ENCODE measurements at regions not wholly inside any gene's neighbourhood (a gene's known extent, or its start where the extent isn't known, plus 50 kb on each side); places are given as distances from the start of the nearest gene placed in this dataset.
A peak's percentile ranks its signal among the peaks of the same experiment; 100 is the strongest.

DNA sequence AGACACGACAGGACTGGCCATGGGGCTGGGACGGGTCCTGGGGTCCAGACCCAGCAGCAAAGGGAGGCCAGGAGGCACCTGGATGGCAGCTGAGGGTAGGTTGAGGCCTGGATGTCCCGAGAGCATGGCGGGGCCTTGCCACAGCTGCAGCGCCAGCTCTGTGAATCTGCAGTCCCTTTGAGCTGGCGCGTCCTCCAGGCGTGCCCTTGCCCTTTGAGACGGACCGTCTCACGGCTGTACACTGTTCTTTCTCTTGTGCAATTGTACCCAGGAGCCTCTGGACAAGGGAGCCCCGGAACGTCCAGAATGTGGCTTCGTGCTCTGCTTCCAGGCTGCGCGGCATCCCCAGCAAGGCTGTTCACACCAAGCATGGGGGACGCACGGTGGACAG lies 69.5 kb upstream of the CIBAR2 start (continued):
- TF ChIP-seq, protein P1, sequence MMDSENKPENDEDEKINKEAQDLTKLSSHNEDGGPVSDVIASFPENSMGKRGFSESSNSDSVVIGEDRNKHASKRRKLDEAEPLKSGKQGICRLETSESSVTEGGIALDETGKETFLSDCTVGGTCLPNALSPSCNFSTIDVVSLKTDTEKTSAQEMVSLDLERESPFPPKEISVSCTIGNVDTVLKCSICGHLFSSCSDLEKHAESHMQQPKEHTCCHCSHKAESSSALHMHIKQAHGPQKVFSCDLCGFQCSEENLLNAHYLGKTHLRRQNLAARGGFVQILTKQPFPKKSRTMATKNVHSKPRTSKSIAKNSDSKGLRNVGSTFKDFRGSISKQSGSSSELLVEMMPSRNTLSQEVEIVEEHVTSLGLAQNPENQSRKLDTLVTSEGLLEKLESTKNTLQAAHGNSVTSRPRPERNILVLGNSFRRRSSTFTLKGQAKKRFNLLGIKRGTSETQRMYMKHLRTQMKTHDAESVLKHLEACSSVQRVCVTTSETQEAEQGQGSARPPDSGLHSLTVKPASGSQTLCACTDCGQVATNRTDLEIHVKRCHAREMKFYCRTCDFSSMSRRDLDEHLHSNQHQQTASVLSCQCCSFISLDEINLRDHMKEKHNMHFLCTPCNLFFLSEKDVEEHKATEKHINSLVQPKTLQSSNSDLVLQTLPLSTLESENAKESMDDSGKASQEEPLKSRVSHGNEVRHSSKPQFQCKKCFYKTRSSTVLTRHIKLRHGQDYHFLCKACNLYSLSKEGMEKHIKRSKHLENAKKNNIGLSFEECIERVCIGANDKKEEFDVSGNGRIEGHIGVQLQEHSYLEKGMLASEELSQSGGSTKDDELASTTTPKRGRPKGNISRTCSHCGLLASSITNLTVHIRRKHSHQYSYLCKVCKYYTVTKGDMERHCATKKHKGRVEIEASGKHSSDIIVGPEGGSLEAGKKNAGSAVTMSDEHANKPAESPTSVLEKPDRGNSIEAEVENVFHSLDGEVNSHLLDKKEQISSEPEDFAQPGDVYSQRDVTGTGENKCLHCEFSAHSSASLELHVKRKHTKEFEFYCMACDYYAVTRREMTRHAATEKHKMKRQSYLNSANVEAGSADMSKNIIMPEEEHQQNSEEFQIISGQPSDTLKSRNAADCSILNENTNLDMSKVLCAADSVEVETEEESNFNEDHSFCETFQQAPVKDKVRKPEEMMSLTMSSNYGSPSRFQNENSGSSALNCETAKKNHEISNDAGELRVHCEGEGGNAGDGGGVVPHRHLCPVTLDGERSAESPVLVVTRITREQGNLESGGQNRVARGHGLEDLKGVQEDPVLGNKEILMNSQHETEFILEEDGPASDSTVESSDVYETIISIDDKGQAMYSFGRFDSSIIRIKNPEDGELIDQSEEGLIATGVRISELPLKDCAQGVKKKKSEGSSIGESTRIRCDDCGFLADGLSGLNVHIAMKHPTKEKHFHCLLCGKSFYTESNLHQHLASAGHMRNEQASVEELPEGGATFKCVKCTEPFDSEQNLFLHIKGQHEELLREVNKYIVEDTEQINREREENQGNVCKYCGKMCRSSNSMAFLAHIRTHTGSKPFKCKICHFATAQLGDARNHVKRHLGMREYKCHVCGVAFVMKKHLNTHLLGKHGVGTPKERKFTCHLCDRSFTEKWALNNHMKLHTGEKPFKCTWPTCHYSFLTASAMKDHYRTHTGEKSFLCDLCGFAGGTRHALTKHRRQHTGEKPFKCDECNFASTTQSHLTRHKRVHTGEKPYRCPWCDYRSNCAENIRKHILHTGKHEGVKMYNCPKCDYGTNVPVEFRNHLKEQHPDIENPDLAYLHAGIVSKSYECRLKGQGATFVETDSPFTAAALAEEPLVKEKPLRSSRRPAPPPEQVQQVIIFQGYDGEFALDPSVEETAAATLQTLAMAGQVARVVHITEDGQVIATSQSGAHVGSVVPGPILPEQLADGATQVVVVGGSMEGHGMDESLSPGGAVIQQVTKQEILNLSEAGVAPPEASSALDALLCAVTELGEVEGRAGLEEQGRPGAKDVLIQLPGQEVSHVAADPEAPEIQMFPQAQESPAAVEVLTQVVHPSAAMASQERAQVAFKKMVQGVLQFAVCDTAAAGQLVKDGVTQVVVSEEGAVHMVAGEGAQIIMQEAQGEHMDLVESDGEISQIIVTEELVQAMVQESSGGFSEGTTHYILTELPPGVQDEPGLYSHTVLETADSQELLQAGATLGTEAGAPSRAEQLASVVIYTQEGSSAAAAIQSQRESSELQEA (CRISPR knock-in tag; IDR thresholded peaks at IDR 0.05; ENCODE audit: not compliant biosample characterization) = no peak
- TF ChIP-seq RARA (CRISPR knock-in tag; IDR thresholded peaks at IDR 0.05) (peak; percentile 51; the same call in 1 of the 2 replicates), SYNCRIP (IDR thresholded peaks at IDR 0.05; ENCODE audit: insufficient read depth, low read depth, low read length) (no peak), SCMH1 (CRISPR knock-in tag; IDR thresholded peaks at IDR 0.05; ENCODE audit: borderline replicate concordance) (no peak), DR1 (CRISPR knock-in tag; IDR thresholded peaks at IDR 0.05) (no peak), ZFP36L2 (CRISPR knock-in tag; IDR thresholded peaks at IDR 0.05) (no peak), MED1 (CRISPR knock-in tag; IDR thresholded peaks at IDR 0.05) (peak; percentile 81), FOXM1 (CRISPR knock-in tag; IDR thresholded peaks at IDR 0.05) (no peak), CCAR2 (optimal IDR thresholded peaks at IDR 0.05; ENCODE audit: low read depth, low read length) (no peak), ZNF280D (CRISPR knock-in tag; IDR thresholded peaks at IDR 0.05) (no peak; the same call in 1 of the 2 replicates), ZC3H13 (CRISPR knock-in tag; IDR thresholded peaks at IDR 0.05) (no peak), TCF7L2 (IDR thresholded peaks at IDR 0.05; ENCODE audit: low read depth, low read length) (no peak)
- TF ChIP-seq, protein P2, sequence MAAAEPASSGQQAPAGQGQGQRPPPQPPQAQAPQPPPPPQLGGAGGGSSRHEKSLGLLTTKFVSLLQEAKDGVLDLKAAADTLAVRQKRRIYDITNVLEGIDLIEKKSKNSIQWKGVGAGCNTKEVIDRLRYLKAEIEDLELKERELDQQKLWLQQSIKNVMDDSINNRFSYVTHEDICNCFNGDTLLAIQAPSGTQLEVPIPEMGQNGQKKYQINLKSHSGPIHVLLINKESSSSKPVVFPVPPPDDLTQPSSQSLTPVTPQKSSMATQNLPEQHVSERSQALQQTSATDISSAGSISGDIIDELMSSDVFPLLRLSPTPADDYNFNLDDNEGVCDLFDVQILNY (CRISPR knock-in tag; conservative IDR thresholded peaks at IDR 0.05) = no peak
- TF ChIP-seq, protein P3, sequence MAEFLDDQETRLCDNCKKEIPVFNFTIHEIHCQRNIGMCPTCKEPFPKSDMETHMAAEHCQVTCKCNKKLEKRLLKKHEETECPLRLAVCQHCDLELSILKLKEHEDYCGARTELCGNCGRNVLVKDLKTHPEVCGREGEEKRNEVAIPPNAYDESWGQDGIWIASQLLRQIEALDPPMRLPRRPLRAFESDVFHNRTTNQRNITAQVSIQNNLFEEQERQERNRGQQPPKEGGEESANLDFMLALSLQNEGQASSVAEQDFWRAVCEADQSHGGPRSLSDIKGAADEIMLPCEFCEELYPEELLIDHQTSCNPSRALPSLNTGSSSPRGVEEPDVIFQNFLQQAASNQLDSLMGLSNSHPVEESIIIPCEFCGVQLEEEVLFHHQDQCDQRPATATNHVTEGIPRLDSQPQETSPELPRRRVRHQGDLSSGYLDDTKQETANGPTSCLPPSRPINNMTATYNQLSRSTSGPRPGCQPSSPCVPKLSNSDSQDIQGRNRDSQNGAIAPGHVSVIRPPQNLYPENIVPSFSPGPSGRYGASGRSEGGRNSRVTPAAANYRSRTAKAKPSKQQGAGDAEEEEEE (CRISPR knock-in tag; IDR thresholded peaks at IDR 0.05; ENCODE audit: borderline replicate concordance) = no peak
- TF ChIP-seq, protein P4, sequence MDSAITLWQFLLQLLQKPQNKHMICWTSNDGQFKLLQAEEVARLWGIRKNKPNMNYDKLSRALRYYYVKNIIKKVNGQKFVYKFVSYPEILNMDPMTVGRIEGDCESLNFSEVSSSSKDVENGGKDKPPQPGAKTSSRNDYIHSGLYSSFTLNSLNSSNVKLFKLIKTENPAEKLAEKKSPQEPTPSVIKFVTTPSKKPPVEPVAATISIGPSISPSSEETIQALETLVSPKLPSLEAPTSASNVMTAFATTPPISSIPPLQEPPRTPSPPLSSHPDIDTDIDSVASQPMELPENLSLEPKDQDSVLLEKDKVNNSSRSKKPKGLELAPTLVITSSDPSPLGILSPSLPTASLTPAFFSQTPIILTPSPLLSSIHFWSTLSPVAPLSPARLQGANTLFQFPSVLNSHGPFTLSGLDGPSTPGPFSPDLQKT (CRISPR knock-in tag; IDR thresholded peaks at IDR 0.05; ENCODE audit: borderline replicate concordance) = no peak
